Pancreas (tissue), 10 donors: ENCODE measurements at regions not wholly inside any gene's neighbourhood (a gene's known extent, or its start where the extent isn't known, plus 50 kb on each side); places are given as distances from the start of the nearest gene placed in this dataset.

Source experiments
- ATAC-seq, 4 donors: fragments of 200-7000 bp; cut with Tn5 transposase; one replicate each; pipeline versions ENCODE4 v1.8.0 to v1.9.1; 2020; ENCODE audit warnings: mild to moderate bottlenecking in 4 of 4, moderate library complexity in 4 of 4
- DNase-seq, 6 donors: peaks; one replicate each; pipeline ENCODE4 v3.0.0-alpha.2; 2020
- FAIRE-seq: peaks from 2 replicates; lab custom pipeline; 2012; peaks lifted over from hg19 to GRCh38; lab: Jason Lieb, UNC
- H3K27ac ChIP-seq, 4 donors: fragments of 200-600 bp; sonication (generic); 1 replicate in 3 of 4; 2 replicates in 1 of 4; pipeline versions ENCODE4 v1.5.0 to v1.8.0; 2020
- H3K27me3 ChIP-seq, 4 donors: fragments of 200-600 bp; one replicate each; pipeline ENCODE4 v1.8.0; 2021
- H3K36me3 ChIP-seq, 3 donors: fragments of 200-600 bp; sonication (generic) in 1 of 3; one replicate each; pipeline versions ENCODE4 v1.5.0 to v1.8.0; 2020 to 2021
- H3K4me1 ChIP-seq, 3 donors: fragments of 200-600 bp; one replicate each; pipeline ENCODE4 v1.8.0; 2021
- H3K4me3 ChIP-seq, 4 donors: fragments of 200-600 bp; sonication (generic) in 2 of 4; one replicate each; pipeline versions ENCODE4 v1.5.0 to v1.8.0; 2020 to 2021
- H3K9me3 ChIP-seq, 4 donors: fragments of 200-600 bp; one replicate each; pipeline ENCODE4 v1.8.0; 2021
- CTCF ChIP-seq, 4 donors: fragments of 200-600 bp; sonication (generic) in 3 of 4; IDR thresholded peaks; one replicate each; pipeline versions ENCODE4 v1.5.0 to v1.8.0; 2021; ENCODE audit warnings: antibody characterized with exemption in 4 of 4
- WGBS, 2 donors: extraction: QIAGEN DNeasy Blood & Tissue Kit; methylation state at CpG; one replicate each; pipeline ENCODE4 v1.1.7; 2013; 5-methylcytosine and 5-hydroxymethylcytosine counted together
- intact Hi-C, 3 donors: fragments of 100-400 bp; cut with DNase I; formaldehyde crosslinking; loops; one replicate each; pipeline versions ENCODE4 v1.11.1 to v1.14.2; 2022
- donor health status: healthy with polysubstance abuse.
- donor health status: DM: no; HTN: no; CAD: no; lungs with moderate emphysema.
- donor health status: DM: no; HTN: no; CAD: no.
- donor health status: control.
- donor health status: control.
- donor health status: Bipolar disorder and iron deficiency.
- donor health status: DM: yes; HTN: yes; CAD: no.
- donor health status: DM: no; HTN: no; CAD: no.
- donor health status: DM: no; HTN: no; CAD: no.
- donor health status: DM: yes; HTN: yes; CAD: no.

GRCh38 chr22:47776329-47776728 is 1013.9 kb downstream of the TBC1D22A start:
- no peak overlapping the region for H3K4me3 ChIP-seq
- H3K27ac ChIP-seq, result no peak overlapping the region
- no peaks in the 10 kb centered on the region for H3K36me3 ChIP-seq
- no peak for TF ChIP-seq CTCF (IDR thresholded peaks at IDR 0.05)
- 18 to 19% methylated on average over 10 of the region's 10 CpGs for WGBS, 2 donors
- peak in 2 of 4 donors; percentile 23 to 32 for ATAC-seq
- DNase-seq, result no peak
- no peak for FAIRE-seq
- H3K27me3 ChIP-seq, result no peaks in the 10 kb centered on the region
- H3K4me1 ChIP-seq, result no peaks in the 10 kb centered on the region
- H3K9me3 ChIP-seq, result no peaks in the 10 kb centered on the region
- intact Hi-C loops, result no loop called here

DNA sequence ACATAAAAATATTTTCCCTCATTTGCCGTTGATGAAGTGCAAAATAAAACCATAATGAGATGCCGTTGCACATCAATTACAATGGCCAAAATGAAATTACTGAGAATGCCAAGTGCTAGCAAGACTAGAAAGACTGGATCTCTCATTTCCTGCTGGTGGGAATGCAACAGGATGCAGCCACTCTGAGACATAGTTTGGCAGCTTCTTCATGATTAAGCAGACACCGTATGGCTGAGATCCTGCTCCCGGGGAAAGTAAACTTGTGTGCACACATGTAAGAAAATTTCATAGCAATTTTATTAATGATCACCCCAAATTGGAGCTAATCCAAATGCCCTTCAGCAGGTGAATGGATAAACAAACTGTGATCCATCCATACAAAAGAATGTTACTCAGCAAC is 1013.2 kb downstream of the TBC1D22A start:
- TF ChIP-seq CTCF (IDR thresholded peaks at IDR 0.05), result no peak
- Histone ChIP-seq H3K4me3 (no peak overlapping the region), H3K27ac (no peak overlapping the region), H3K27me3 (no peaks in the 10 kb centered on the region), H3K9me3 (no peaks in the 10 kb centered on the region), H3K36me3 (no peaks in the 10 kb centered on the region), H3K4me1 (no peaks in the 10 kb centered on the region)
- DNase-seq (no peak), ATAC-seq (peak in 3 of 4 donors; percentile 18 to 65 (median 44)), FAIRE-seq (no peak)
- intact Hi-C loops, result no loop called here
- WGBS, 2 donors, result 26 to 27% methylated on average over 4 of the region's 4 CpGs

- no peak for DNase-seq
- H3K9me3 ChIP-seq, result no peaks in the 10 kb centered on the region
- no peak for FAIRE-seq
- no peak for ATAC-seq
- H3K27ac ChIP-seq, result no peak overlapping the region
- no peaks in the 10 kb centered on the region for H3K27me3 ChIP-seq
- 30 to 39% methylated on average over 4 of the region's 4 CpGs for WGBS, 2 donors
- H3K4me1 ChIP-seq, result no peaks in the 10 kb centered on the region
- no peaks in the 10 kb centered on the region for H3K36me3 ChIP-seq
- H3K4me3 ChIP-seq, result no peak overlapping the region
- intact Hi-C loops, result no loop called here
- no peak for TF ChIP-seq CTCF (IDR thresholded peaks at IDR 0.05)
Measured at GRCh38 chr22:47775191-47775590, 1012.7 kb downstream of the TBC1D22A start.

- no peak for DNase-seq
- no peaks in the 10 kb centered on the region for H3K4me1 ChIP-seq
- no peaks in the 10 kb centered on the region for H3K9me3 ChIP-seq
- ATAC-seq, result no peak
- no peak overlapping the region for H3K4me3 ChIP-seq
- no peak for FAIRE-seq
- peaks cover 0 to 4% (median 0%) of the 10 kb centered on the region in 4 donors for H3K27me3 ChIP-seq
- no peak overlapping the region for H3K27ac ChIP-seq
- no peak for TF ChIP-seq CTCF (IDR thresholded peaks at IDR 0.05)
- 47 to 50% methylated on average over 2 of the region's 2 CpGs for WGBS, 2 donors
- intact Hi-C loops, result no loop called here
- no peaks in the 10 kb centered on the region for H3K36me3 ChIP-seq
Measured at GRCh38 chr22:47773635-47774034, 1011.2 kb downstream of the TBC1D22A start.

- Histone ChIP-seq H3K4me3 (no peak overlapping the region), H3K36me3 (no peaks in the 10 kb centered on the region), H3K9me3 (no peaks in the 10 kb centered on the region), H3K27me3 (peaks cover 0 to 4% (median 0%) of the 10 kb centered on the region in 4 donors), H3K4me1 (no peaks in the 10 kb centered on the region), H3K27ac (no peak overlapping the region)
- no peak for TF ChIP-seq CTCF (IDR thresholded peaks at IDR 0.05)
- ATAC-seq (no peak), FAIRE-seq (no peak), DNase-seq (no peak)
- intact Hi-C loops, result no loop called here
- WGBS, 2 donors, result 49 to 63% methylated on average over 3 of the region's 3 CpGs
Measured at GRCh38 chr22:47772864-47773263, 1010.4 kb downstream of the TBC1D22A start.
